ENCODE measurements at regions not wholly inside any gene's neighbourhood (a gene's known extent, or its start where the extent isn't known, plus 50 kb on each side); places are given as distances from the start of the nearest gene placed in this dataset.

- DNase-seq (ENCODE audit: low spot score): no peak
Measured at GRCh38 chr9:107878462-107878861, 388.9 kb upstream of the KLF4 start.

GRCh38 chr9:107875571-107875980, 386.0 kb upstream of the KLF4 start:
- no peak for DNase-seq (ENCODE audit: low spot score)

- DNase-seq (ENCODE audit: low spot score): no peak
Measured at GRCh38 chr9:107874591-107875369, 385.2 kb upstream of the KLF4 start.

- no peak for DNase-seq (ENCODE audit: low spot score)
Measured at GRCh38 chr9:107874137-107874536, 384.6 kb upstream of the KLF4 start.

GRCh38 chr9:107872457-107873192, 383.1 kb upstream of the KLF4 start:
- DNase-seq (ENCODE audit: low spot score): no peak

GRCh38 chr9:107870927-107871680, 381.5 kb upstream of the KLF4 start:
- no peak for DNase-seq (ENCODE audit: low spot score)

- DNase-seq (ENCODE audit: low spot score): no peak
Measured at GRCh38 chr9:107870221-107870620, 380.7 kb upstream of the KLF4 start.

- no peak for DNase-seq (ENCODE audit: low spot score)
Measured at GRCh38 chr9:107869111-107869510, 379.5 kb upstream of the KLF4 start.

GRCh38 chr9:107868186-107868585, 378.6 kb upstream of the KLF4 start:
- DNase-seq (ENCODE audit: low spot score): no peak

GRCh38 chr9:107867738-107868137, 378.2 kb upstream of the KLF4 start:
- DNase-seq (ENCODE audit: low spot score): no peak

- DNase-seq (ENCODE audit: low spot score): no peak
Measured at GRCh38 chr9:107866711-107867311, 377.2 kb upstream of the KLF4 start.

- no peak for DNase-seq (ENCODE audit: low spot score)
Measured at GRCh38 chr9:107863396-107863795, 373.8 kb upstream of the KLF4 start.

GRCh38 chr9:107862881-107863280, 373.3 kb upstream of the KLF4 start:
- DNase-seq (ENCODE audit: low spot score): no peak

GRCh38 chr9:107862323-107862722, 372.8 kb upstream of the KLF4 start:
- no peak for DNase-seq (ENCODE audit: low spot score)

- no peak for DNase-seq (ENCODE audit: low spot score)
Measured at GRCh38 chr9:107861075-107861474, 371.5 kb upstream of the KLF4 start.

GRCh38 chr9:107858260-107858659, 368.7 kb upstream of the KLF4 start:
- no peak for DNase-seq (ENCODE audit: low spot score)

- DNase-seq (ENCODE audit: low spot score): no peak
Measured at GRCh38 chr9:107856633-107857032, 367.1 kb upstream of the KLF4 start.

- no peak for DNase-seq (ENCODE audit: low spot score)
Measured at GRCh38 chr9:107855164-107855563, 365.6 kb upstream of the KLF4 start.

- no peak for DNase-seq (ENCODE audit: low spot score)
Measured at GRCh38 chr9:107853461-107853860, 363.9 kb upstream of the KLF4 start.

GRCh38 chr9:107852891-107853290, 363.3 kb upstream of the KLF4 start:
- DNase-seq (ENCODE audit: low spot score): no peak

- no peak for DNase-seq (ENCODE audit: low spot score)
Measured at GRCh38 chr9:107850653-107851052, 361.1 kb upstream of the KLF4 start.

Data from mucosa of gallbladder (tissue), 1 donor.